Endothelial cell of umbilical vein (primary cell): ENCODE measurements at regions not wholly inside any gene's neighbourhood (a gene's known extent, or its start where the extent isn't known, plus 50 kb on each side); places are given as distances from the start of the nearest gene placed in this dataset.

Experiments used
- BruUV-seq: library from RNA; stranded (reverse); fragments of 400-500 nt; replicated peaks from 2 replicates; lab custom pipeline; 2021; lab: Mats Ljungman, UMichigan
- CTCF ChIA-PET: fragments of 300-600, 350-600 bp; sonication (Branson Sonifier 250); formaldehyde crosslinking; loops from one replicate; lab custom pipeline; 2021; ENCODE audit warnings: antibody characterized with exemption, inconsistent platforms; lab: Charles Lee
- POLR2A ChIA-PET: fragments of 300-600, 350-600 bp; sonication (Branson Sonifier 250); formaldehyde crosslinking; loops from one replicate; lab custom pipeline; 2021; ENCODE audit warnings: antibody characterized with exemption, inconsistent platforms; lab: Charles Lee
- DNase-seq: peaks from one replicate; pipeline ENCODE4 v3.0.0-alpha.2; 2011; ENCODE audit warnings: low read depth, low spot score
- FAIRE-seq: peaks from 2 replicates; lab custom pipeline; 2011; peaks lifted over from hg19 to GRCh38; lab: Jason Lieb, UNC
- H2AFZ ChIP-seq: 2 replicates; pipeline ENCODE4 v1.6.0; 2012; ENCODE audit warnings: low read depth, low read length, control low read depth, inconsistent platforms
- H3K27ac ChIP-seq: 2 replicates; pipeline ENCODE4 v1.5.1; 2011; ENCODE audit warnings: low read depth, mild to moderate bottlenecking, control low read depth, low read length, moderate library complexity; ENCODE audit not compliant: insufficient read depth
- H3K27me3 ChIP-seq, 2 experiments: 2 replicates each; pipeline versions ENCODE4 v1.6.0 to v1.6.1; 2011; ENCODE audit warnings: low read length in 2 of 2, mixed read lengths in 1 of 2; ENCODE audit not compliant: control insufficient read depth in 2 of 2, insufficient read depth in 2 of 2
- H3K36me3 ChIP-seq, 2 experiments: 2 replicates in 1 of 2; 3 replicates in 1 of 2; pipeline ENCODE4 v1.5.1; 2011; ENCODE audit warnings: low read length in 2 of 2, mild to moderate bottlenecking in 1 of 2, moderate library complexity in 1 of 2; ENCODE audit not compliant: control insufficient read depth in 2 of 2, insufficient read depth in 2 of 2; ENCODE audit errors: extremely low read depth in 1 of 2
- H3K4me1 ChIP-seq: 3 replicates; pipeline ENCODE4 v1.5.1; 2011; ENCODE audit warnings: mild to moderate bottlenecking, low read length; ENCODE audit not compliant: control insufficient read depth, insufficient read depth; ENCODE audit errors: extremely low read depth
- H3K4me2 ChIP-seq: 2 replicates; pipeline ENCODE4 v1.6.1; 2011; ENCODE audit warnings: low read length, control low read depth, mixed read lengths; ENCODE audit not compliant: insufficient read depth
- H3K4me3 ChIP-seq, 3 experiments: fragments of 200-600 bp in 1 of 3; sonication (generic), shearing (Covaris generic) in 1 of 3; replicated peaks in 1 of 3; 2 replicates each; pipeline ENCODE4 v1.5.1; 2011 to 2016; ENCODE audit warnings: control low read depth in 3 of 3, low read length in 3 of 3, mild to moderate bottlenecking in 2 of 3, inconsistent platforms in 1 of 3, low read depth in 1 of 3, moderate library complexity in 1 of 3; ENCODE audit not compliant: insufficient read depth in 1 of 3
- H3K79me2 ChIP-seq: 2 replicates; pipeline ENCODE4 v1.6.0; 2012; ENCODE audit warnings: low read length, inconsistent platforms; ENCODE audit not compliant: control insufficient read depth, insufficient read depth
- H3K9ac ChIP-seq: replicated peaks from 2 replicates; pipeline ENCODE3; 2011; ENCODE audit warnings: low read length, control low read depth; ENCODE audit not compliant: insufficient read depth; ENCODE audit errors: extremely low read depth
- H3K9me1 ChIP-seq: replicated peaks from 3 replicates; pipeline ENCODE4 v1.6.0; 2011; ENCODE audit warnings: mild to moderate bottlenecking, low read length; ENCODE audit not compliant: control insufficient read depth, insufficient read depth; ENCODE audit errors: extremely low read depth
- H3K9me3 ChIP-seq: replicated peaks from 2 replicates; pipeline ENCODE4 v1.5.1; 2012; ENCODE audit warnings: low read length, inconsistent platforms; ENCODE audit not compliant: control insufficient read depth, insufficient read depth
- H4K20me1 ChIP-seq: replicated peaks from 2 replicates; pipeline ENCODE3; 2011; ENCODE audit warnings: mild to moderate bottlenecking, low read length; ENCODE audit not compliant: control insufficient read depth, insufficient read depth; ENCODE audit errors: extremely low read depth
- EZH2 ChIP-seq: IDR thresholded peaks from 2 replicates; pipeline ENCODE4 v1.6.1; 2012; ENCODE audit warnings: borderline replicate concordance, low read depth, mild to moderate bottlenecking, moderate library complexity, low read length, inconsistent platforms; ENCODE audit not compliant: severe bottlenecking
- FOS ChIP-seq: IDR thresholded peaks from 2 replicates; pipeline ENCODE4 v1.6.1; 2011; ENCODE audit warnings: mild to moderate bottlenecking, low read length, moderate library complexity, borderline replicate concordance; ENCODE audit not compliant: insufficient read depth
- GATA2 ChIP-seq: IDR thresholded peaks from 2 replicates; pipeline ENCODE4 v1.7.0; 2011; ENCODE audit warnings: low read depth, mild to moderate bottlenecking, moderate library complexity, mixed read lengths, low read length; ENCODE audit not compliant: insufficient read length, insufficient read depth
- JUN ChIP-seq: IDR thresholded peaks from 2 replicates; pipeline ENCODE4 v1.6.1; 2011; ENCODE audit warnings: borderline replicate concordance, low read depth; ENCODE audit not compliant: insufficient read length, insufficient read depth
- MAX ChIP-seq: IDR thresholded peaks from 2 replicates; pipeline ENCODE4 v1.6.1; 2011; ENCODE audit not compliant: insufficient read depth, insufficient read length
- MYC ChIP-seq: IDR thresholded peaks from one replicate; pipeline ENCODE4 v1.6.1; 2011; ENCODE audit warnings: mild to moderate bottlenecking, low read depth, low read length
- POLR2A ChIP-seq: IDR thresholded peaks from 2 replicates; pipeline ENCODE4 v1.6.1; 2012; ENCODE audit warnings: low read depth, mild to moderate bottlenecking, control low read depth, low read length
- POLR2AphosphoS5 ChIP-seq: IDR thresholded peaks from 2 replicates; pipeline ENCODE4 v1.6.1; 2012; ENCODE audit warnings: low read depth, mild to moderate bottlenecking, control low read depth, low read length, moderate library complexity; ENCODE audit not compliant: insufficient read depth
- dilution Hi-C: fragments of 300-500 bp; cut with MboI; formaldehyde crosslinking; loops from one replicate; pipeline ENCODE4 v1.15.0; 2019; ENCODE audit warnings: low sequenced_read_pairs; ENCODE audit not compliant: extremely low pct_ligation_motif_present
- intact Hi-C: fragments of 100-400 bp; cut with micrococcal nuclease; formaldehyde crosslinking; loops from one replicate; pipeline ENCODE4 v1.10.0; 2022
- TF ChIP-seq, protein P1 (sequence below), 2 donors: IDR thresholded peaks; 1 replicate in 1 of 2; 2 replicates in 1 of 2; pipeline ENCODE4 v1.5.1; 2011; ENCODE audit warnings: low read length in 2 of 2, mild to moderate bottlenecking in 2 of 2, moderate library complexity in 2 of 2, control low read depth in 1 of 2, inconsistent platforms in 1 of 2, low read depth in 1 of 2; ENCODE audit not compliant: insufficient read depth in 1 of 2; ENCODE audit errors: extremely low read depth in 1 of 2

GRCh38 chr22:48351376-48352085, 1476.1 kb downstream of the BRD1 start:
- H4K20me1 ChIP-seq, result no peaks in the 10 kb centered on the region
- no peaks in the 10 kb centered on the region for H3K9me1 ChIP-seq
- no peak overlapping the region for H2AFZ ChIP-seq
- DNase-seq (no peak), FAIRE-seq (no peak)
- no peak overlapping the region for H3K27ac ChIP-seq
- CTCF ChIA-PET, result no interaction called here
- H3K36me3 ChIP-seq, result no peaks in the 10 kb centered on the region
- POLR2A ChIA-PET, result no interaction called here
- H3K4me2 ChIP-seq, result no peak overlapping the region
- intact Hi-C loops (no loop called here), dilution Hi-C loops (no loop called here)
- H3K9ac ChIP-seq, result no peak overlapping the region
- TF ChIP-seq EZH2, result no peak
- no TSS peak for BruUV-seq
- H3K4me3 ChIP-seq, result no peak overlapping the region
- H3K9me3 ChIP-seq, result peaks cover 5% of the 10 kb centered on the region
- no peaks in the 10 kb centered on the region for H3K79me2 ChIP-seq
- no peaks in the 10 kb centered on the region for H3K4me1 ChIP-seq
- no peaks in the 10 kb centered on the region for H3K27me3 ChIP-seq

DNA sequence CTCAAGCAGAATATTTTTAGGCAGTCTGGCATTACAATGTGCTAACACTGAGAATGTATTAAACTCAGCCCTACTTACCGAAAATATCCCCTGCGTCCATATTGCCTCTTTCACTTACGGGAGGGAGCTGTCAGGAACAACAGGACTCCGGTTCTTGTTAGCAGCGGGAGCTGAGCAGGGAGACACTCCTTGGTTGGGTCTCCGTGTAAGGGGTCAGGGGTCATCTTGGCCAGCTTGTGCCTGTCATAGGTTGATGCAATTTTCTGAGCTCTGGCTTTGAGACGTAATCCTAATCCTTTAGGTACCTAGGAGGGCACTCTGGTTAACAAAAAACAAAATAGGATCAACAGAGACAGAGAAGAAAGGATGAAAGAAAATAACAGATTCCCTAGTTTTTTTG, 1477.2 kb downstream of the BRD1 start:
- TF ChIP-seq MAX, result no peak
- TF ChIP-seq JUN, result no peak
- TF ChIP-seq POLR2A, result no peak
- TF ChIP-seq FOS, result no peak
- TF ChIP-seq, protein P1, sequence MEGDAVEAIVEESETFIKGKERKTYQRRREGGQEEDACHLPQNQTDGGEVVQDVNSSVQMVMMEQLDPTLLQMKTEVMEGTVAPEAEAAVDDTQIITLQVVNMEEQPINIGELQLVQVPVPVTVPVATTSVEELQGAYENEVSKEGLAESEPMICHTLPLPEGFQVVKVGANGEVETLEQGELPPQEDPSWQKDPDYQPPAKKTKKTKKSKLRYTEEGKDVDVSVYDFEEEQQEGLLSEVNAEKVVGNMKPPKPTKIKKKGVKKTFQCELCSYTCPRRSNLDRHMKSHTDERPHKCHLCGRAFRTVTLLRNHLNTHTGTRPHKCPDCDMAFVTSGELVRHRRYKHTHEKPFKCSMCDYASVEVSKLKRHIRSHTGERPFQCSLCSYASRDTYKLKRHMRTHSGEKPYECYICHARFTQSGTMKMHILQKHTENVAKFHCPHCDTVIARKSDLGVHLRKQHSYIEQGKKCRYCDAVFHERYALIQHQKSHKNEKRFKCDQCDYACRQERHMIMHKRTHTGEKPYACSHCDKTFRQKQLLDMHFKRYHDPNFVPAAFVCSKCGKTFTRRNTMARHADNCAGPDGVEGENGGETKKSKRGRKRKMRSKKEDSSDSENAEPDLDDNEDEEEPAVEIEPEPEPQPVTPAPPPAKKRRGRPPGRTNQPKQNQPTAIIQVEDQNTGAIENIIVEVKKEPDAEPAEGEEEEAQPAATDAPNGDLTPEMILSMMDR (IDR thresholded peaks at IDR 0.05; ENCODE audit: extremely low read depth in 1 of 2, insufficient read depth in 1 of 2, low read depth in 1 of 2, low read length in 2 of 2), result no peak
- TF ChIP-seq GATA2, result no peak
- TF ChIP-seq POLR2AphosphoS5, result no peak
- no peak for TF ChIP-seq MYC
- no peak for TF ChIP-seq EZH2
- intact Hi-C loops, result no loop called here
- Histone ChIP-seq H3K36me3 (no peaks in the 10 kb centered on the region), H4K20me1 (no peaks in the 10 kb centered on the region), H3K4me2 (no peak overlapping the region), H3K4me3 (no peak overlapping the region), H3K9me3 (peaks cover 4% of the 10 kb centered on the region), H2AFZ (no peak overlapping the region), H3K9ac (no peak overlapping the region), H3K79me2 (no peaks in the 10 kb centered on the region), H3K9me1 (no peaks in the 10 kb centered on the region), H3K27me3 (no peaks in the 10 kb centered on the region), H3K27ac (no peak overlapping the region), H3K4me1 (no peaks in the 10 kb centered on the region)
- no peak for FAIRE-seq
- no TSS peak for BruUV-seq
- POLR2A ChIA-PET, result no interaction called here
- dilution Hi-C loops, result no loop called here
- DNase-seq, result no peak
- CTCF ChIA-PET, result no interaction called here
